HG02885 (cell line): ENCODE measurements at regions not wholly inside any gene's neighbourhood (a gene's known extent, or its start where the extent isn't known, plus 50 kb on each side); places are given as distances from the start of the nearest gene placed in this dataset.
"Not testable (repeated sequence)": the region's sequence is repeated elsewhere in the genome, so short reads cannot be mapped to it uniquely, and the experiment has no call there.

ENCODE experiments used
- ATAC-seq: cut with Tn5 transposase; IDR thresholded peaks from one replicate; pipeline ENCODE4 v1.9.1; 2021; ENCODE audit warnings: mild to moderate bottlenecking; ENCODE audit not compliant: unreplicated experiment, poor library complexity

DNA sequence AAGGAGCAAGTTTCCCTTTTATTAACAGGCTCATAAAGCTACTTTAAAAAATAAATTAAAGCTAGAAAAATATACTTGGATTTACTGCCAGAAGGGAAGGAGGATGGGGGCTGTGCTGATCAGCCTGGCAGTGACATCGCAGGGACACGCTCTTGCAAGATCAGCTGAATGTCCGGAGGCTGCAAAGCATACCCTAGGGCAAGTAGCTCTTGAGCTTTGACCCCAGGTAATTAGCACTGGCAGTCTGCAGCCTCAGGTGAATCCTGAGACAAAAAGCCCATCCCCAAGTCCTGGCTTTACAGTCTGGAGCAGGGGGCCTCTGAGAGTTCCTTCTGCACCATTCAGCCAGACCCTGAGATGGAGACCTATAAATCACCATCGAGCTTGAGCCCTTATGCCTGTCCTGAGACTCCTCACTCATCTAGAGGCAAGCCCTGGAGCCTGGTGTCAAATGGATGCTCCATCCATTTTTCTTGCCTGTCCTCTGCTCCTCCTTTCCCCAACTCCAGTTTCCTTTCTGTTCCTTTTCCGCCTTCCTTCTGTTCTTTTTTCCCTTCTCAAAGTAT, 131.7 kb downstream of the TMEM114 start:
- ATAC-seq = no peak

- ATAC-seq = no peak
These were observed 137.0 kb downstream of the TMEM114 start for GRCh38 chr16:8453359-8453758.

DNA sequence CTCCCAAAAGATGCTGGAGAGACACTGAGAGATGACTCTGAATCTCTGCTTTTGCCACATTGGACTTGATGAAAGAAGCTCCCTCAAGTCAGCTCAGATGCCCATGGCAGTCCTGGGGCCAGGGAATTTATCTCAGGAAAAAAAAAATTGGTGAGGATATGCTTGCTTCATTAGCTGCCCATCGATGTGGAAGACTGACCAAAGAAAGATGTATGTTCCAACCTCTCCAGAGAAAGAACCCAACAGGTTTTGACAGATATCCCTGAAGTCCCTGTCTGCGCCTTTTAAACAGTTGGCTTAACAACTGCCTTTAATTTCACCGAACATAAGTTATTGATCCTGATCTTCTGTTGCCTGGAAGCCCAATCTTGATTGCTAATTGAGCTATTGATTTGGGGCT, 137.4 kb downstream of the TMEM114 start:
- no peak for ATAC-seq

GRCh38 chr16:8436931-8437330, 153.4 kb downstream of the TMEM114 start:
- ATAC-seq = no peak

- ATAC-seq = no peak
These were observed 158.5 kb downstream of the TMEM114 start for GRCh38 chr16:8431783-8432182.

- no peak for ATAC-seq
These were observed 159.9 kb downstream of the TMEM114 start for GRCh38 chr16:8430401-8430800.

GRCh38 chr16:8426569-8426968, 163.7 kb downstream of the TMEM114 start:
- no peak for ATAC-seq

GRCh38 chr16:8417145-8417544, 173.2 kb downstream of the TMEM114 start:
- ATAC-seq = no peak

DNA sequence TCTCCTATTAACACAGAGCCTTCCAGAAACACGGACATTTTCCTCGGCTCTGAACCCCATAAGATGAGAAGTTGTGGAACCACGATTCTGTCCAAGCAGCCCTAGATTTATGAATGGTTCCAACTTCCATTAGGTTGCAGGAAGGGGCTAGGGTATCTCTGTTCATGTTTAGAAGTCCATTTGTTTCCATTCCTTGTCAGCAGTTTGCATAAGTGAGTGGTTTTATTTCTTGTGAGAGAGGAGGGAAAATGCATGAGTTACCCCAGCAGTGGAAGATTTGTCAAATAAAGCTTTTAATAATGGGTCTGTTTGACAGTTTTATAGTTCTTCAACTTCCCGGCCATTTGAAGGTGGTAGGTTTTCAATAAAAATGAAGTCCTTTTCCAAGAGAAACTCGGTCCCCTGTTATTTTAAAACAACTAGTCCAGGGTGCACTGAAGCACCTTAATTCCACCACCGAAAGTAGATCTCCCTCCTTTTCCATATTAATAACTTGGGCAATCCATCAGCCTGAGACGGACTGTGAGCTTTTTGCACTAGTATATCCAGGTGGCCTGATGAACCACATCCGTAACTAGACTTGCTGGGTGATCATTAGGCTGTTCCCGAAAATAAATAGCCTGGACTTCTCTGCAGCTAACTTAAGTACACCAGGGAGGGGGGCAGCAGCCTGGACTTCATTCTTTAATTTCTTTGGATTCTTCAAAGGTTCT, 181.3 kb downstream of the TMEM114 start:
- ATAC-seq = no peak

DNA sequence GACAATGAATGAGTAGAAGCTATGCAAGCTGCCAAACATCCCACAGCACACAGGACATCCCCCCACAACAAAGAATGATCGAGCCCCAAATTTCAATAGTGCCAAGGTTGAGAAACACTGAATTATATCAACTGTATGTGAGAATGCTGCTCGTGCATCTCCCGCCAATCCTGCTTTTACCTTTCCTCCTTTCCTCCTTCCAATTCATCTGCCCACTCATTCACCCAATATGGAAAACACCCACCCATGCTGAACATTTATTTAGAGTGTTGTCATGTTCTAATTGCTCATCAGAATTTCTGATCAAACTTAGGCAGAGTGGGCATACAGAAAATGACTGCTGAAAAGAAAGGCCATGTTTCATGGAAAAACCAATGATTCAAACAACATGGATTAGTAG, 183.0 kb downstream of the TMEM114 start:
- ATAC-seq = no peak

DNA sequence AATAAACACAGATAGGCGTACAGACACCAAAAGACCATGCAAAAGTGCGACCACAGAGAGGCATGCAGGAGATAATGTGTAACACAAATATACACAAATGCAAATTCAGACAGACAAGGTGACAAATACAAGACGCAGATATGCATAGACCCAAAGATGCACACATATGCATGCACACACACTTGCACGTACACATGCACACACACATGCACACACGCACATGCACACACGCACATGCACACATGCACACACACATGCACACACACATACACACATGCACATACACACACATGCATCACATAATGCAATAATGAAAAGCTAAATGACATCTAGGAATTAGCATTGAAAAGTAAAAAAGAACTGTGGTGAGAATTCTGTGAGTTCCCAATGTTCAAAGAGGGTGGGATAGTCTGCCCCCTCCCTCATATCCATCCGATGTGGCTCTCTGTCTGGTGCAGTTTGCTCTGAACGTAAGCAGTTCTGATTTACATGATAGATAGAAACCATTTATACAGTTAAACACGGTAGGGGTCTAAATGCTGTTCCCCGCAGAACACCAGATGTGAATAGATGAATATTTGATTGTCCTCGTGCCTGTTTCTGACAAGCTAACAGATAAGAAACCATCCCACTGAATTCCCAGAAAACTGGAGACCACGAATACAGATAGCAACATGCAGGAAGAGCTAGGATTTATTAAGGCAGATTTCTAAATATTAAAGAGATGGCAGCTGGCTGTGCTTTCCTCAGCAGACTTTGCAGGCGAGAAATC, 186.1 kb downstream of the TMEM114 start:
- no peak for ATAC-seq

- no peak for ATAC-seq
These were observed 187.1 kb downstream of the TMEM114 start for GRCh38 chr16:8402981-8403843.

DNA sequence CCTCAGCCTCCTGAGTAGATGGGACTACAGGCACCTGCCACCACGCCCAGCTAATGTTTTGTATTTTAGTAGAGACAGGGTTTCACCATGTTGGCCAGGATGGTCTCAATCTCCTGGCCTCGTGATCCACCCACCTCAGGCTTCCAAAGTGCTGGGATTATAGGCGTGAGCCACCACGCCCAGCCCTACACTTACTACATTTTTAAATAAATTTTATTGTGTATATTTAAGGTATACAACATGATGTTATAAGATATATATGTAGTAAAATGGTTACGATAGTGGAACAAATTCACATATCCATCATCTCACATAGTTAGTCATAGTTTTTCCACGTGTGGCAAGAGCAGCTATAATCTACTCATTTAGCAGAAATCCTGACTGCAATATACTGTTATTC, 189.6 kb downstream of the TMEM114 start:
- ATAC-seq = not testable (repeated sequence)

DNA sequence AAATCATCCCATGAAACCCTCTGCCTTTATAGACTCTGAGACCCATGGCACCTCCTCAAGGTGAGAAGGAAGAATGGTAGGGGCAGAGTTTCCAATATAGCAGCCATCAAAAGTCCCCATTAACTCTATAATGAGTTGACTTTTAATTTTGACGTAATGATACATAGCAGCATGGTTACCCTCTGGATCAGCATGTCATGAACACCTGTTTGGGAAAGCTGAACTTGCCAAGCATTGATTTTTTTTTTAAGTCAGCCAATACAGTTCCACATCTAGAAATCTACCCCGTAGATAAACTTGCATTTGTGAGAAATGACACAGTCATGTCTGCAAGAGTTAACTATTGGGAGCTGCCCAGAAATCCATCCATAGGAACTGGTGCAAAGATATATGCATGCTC, 191.8 kb downstream of the TMEM114 start:
- no peak for ATAC-seq

DNA sequence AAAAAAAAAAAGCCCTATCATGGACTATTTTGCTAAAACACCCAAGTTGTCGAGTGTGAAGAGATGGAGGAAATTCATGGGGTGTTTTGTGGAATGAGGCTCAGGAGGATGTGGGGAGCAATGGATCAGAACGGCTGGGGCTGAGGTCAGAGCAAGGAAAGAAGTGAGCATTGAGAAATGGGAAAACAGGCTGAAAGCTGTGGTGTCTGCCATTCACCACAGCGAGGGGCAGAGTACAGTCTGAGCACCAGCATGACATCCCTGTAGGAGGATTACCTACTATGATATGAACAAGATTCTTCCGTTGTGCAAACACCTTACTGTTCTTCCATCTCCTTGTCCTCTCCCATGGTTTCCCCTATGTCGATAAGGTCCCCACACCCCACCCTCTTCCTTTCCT, 193.1 kb downstream of the TMEM114 start:
- ATAC-seq = no peak

GRCh38 chr16:8396463-8396862, 193.8 kb downstream of the TMEM114 start:
- ATAC-seq = no peak

- no peak for ATAC-seq
These were observed 199.1 kb downstream of the TMEM114 start for GRCh38 chr16:8391257-8391656.

DNA sequence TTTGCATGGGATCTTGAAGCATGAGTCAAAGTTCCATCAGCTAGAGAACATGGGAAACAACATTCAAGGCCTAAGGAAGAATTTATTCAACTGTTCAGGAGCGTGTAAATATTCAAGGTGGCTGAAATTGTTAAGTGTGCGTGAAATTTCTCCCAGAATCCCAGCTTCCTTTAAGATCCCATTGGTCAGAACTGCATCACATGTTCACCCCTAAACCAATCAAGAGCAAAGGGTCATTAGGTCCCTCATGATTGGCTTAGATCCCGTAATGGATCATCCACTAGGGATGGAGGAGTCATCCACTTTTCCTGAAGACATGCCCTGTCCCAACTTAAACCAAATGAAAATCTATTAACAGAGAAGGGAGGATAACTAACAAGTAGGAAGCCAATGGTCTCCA, 201.6 kb downstream of the TMEM114 start:
- ATAC-seq = no peak

DNA sequence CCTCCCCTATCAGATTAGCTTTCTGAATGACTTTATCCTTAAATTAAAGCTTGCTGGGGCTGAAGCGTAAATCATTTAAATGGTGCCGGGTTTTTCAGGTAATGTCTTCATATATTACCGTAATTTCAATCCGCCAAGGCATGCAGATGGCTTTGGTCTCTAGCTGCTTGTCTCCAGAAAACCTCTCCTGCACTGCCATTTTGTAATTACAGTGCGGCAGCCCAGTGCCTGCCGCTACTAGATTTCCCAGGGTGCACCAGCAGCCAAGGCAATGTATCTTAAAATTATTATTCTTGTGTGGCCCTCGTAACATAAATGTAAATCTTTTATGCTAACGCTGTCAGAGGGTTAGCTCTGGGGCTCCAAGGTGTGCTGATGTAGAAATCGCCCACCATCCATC, 208.5 kb downstream of the TMEM114 start:
- ATAC-seq = no peak

DNA sequence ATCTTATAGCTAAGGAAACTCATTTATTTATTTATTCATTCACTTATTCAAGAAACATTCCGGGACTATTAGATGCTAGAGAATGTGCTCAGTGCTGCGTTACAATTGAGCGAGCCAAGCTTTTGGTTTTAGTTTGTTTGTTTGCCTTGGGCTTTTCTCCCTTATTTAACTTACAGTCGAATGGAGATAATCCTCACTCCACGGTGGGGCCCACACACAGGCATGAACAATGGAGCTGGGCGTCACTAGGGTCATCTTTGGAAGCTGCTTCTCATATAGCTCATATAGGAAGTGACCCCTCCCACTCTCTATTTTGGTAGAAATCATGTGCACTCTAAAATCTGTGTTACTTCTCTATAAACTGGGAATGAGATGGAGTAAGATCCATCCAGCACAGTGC, 210.0 kb downstream of the TMEM114 start:
- no peak for ATAC-seq

GRCh38 chr16:8377864-8378263, 212.4 kb downstream of the TMEM114 start:
- no peak for ATAC-seq
